Tibial artery (tissue), 4 donors: ENCODE measurements at regions not wholly inside any gene's neighbourhood (a gene's known extent, or its start where the extent isn't known, plus 50 kb on each side); places are given as distances from the start of the nearest gene placed in this dataset.
"Not testable (repeated sequence)": the region's sequence is repeated elsewhere in the genome, so short reads cannot be mapped to it uniquely, and the experiment has no call there.

Experiments
- DNase-seq, 2 donors: peaks; one replicate each; pipeline ENCODE4 v3.0.0-alpha.2; 2019
- H3K27ac ChIP-seq, 2 donors: fragments of 200-600 bp; sonication (generic) in 1 of 2; 1 replicate in 1 of 2; 2 replicates in 1 of 2; pipeline ENCODE4 v1.5.1; 2018 to 2019; ENCODE audit warnings: mild to moderate bottlenecking in 1 of 2
- H3K27me3 ChIP-seq, 2 donors: fragments of 200-600 bp; sonication (generic) in 1 of 2; one replicate each; pipeline versions ENCODE4 v1.5.1 to v1.6.0; 2016 to 2019
- H3K36me3 ChIP-seq, 3 donors: fragments of 200-600 bp; sonication (generic) in 2 of 3; one replicate each; pipeline ENCODE4 v1.5.1; 2016 to 2019; ENCODE audit warnings: mild to moderate bottlenecking in 2 of 3
- H3K4me1 ChIP-seq, 4 donors: fragments of 200-600 bp; sonication (generic) in 2 of 4; 1 replicate in 3 of 4; 2 replicates in 1 of 4; pipeline ENCODE4 v1.5.1; 2016 to 2019
- H3K4me3 ChIP-seq, 2 donors: fragments of 200-600 bp; sonication (generic) in 1 of 2; 1 replicate in 1 of 2; 2 replicates in 1 of 2; pipeline ENCODE4 v1.5.1; 2018 to 2019; ENCODE audit warnings: mild to moderate bottlenecking in 2 of 2
- H3K9me3 ChIP-seq, 3 donors: fragments of 200-600 bp; sonication (generic) in 1 of 3; one replicate each; pipeline ENCODE4 v1.5.1; 2016 to 2019
- intact Hi-C: fragments of 100-400 bp; cut with DNase I; formaldehyde crosslinking; loops from one replicate; pipeline ENCODE4 v1.15.0; 2023; ENCODE audit warnings: low total_unique reads
- TF ChIP-seq, protein P1 (sequence below), 2 experiments: fragments of 200-600 bp in 1 of 2; fragments of 450-650 bp in 1 of 2; IDR thresholded peaks; one replicate each; pipeline ENCODE4 v1.5.1; 2017 to 2019; ENCODE audit warnings: antibody characterized with exemption in 2 of 2, mild to moderate bottlenecking in 1 of 2, moderate library complexity in 1 of 2

DNA sequence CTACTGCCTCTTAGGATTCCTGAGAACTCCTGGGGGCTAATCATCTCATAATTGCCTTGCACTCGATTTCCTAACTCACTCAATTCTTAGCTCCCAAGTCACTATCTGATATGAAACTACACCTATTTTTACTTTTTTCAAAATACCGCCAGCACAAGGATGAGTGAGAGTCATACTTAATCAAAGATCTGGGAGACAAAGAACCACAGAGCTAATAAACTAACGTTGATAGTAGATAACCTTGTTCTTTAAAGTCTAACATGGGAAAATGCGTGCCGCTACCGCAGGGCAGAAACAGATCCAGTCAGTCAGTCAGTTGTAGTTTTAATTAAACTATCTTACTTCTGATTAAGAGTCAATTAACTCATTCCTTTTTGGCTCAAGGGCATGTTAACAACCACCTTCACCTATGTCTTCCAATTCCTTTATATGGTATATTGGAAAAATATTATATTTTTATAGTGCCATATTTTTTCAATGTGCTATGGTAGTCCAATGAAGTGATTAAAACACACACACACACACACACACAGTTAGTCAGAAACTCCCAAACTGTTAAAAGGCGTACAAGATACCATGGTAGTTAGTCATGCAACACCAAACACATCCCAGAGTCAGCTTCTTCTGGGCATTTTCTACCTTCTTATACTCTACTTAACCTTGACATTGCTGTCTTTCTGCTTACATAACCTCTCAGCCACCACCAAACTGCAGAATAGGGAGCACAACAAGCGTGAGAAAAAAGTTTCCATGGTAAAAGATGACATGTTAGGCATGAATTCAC is 114.0 kb downstream of the KLHL28 start:
- no peak overlapping the region for H3K27ac ChIP-seq
- H3K4me1 ChIP-seq, result no peaks in the 10 kb centered on the region
- no peaks in the 10 kb centered on the region for H3K27me3 ChIP-seq
- H3K4me3 ChIP-seq, result no peak overlapping the region
- intact Hi-C loops, result no loop called here
- TF ChIP-seq, protein P1, sequence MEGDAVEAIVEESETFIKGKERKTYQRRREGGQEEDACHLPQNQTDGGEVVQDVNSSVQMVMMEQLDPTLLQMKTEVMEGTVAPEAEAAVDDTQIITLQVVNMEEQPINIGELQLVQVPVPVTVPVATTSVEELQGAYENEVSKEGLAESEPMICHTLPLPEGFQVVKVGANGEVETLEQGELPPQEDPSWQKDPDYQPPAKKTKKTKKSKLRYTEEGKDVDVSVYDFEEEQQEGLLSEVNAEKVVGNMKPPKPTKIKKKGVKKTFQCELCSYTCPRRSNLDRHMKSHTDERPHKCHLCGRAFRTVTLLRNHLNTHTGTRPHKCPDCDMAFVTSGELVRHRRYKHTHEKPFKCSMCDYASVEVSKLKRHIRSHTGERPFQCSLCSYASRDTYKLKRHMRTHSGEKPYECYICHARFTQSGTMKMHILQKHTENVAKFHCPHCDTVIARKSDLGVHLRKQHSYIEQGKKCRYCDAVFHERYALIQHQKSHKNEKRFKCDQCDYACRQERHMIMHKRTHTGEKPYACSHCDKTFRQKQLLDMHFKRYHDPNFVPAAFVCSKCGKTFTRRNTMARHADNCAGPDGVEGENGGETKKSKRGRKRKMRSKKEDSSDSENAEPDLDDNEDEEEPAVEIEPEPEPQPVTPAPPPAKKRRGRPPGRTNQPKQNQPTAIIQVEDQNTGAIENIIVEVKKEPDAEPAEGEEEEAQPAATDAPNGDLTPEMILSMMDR (IDR thresholded peaks at IDR 0.05), result no peak
- no peak for DNase-seq
- H3K9me3 ChIP-seq, result no peaks in the 10 kb centered on the region
- no peaks in the 10 kb centered on the region for H3K36me3 ChIP-seq

DNA sequence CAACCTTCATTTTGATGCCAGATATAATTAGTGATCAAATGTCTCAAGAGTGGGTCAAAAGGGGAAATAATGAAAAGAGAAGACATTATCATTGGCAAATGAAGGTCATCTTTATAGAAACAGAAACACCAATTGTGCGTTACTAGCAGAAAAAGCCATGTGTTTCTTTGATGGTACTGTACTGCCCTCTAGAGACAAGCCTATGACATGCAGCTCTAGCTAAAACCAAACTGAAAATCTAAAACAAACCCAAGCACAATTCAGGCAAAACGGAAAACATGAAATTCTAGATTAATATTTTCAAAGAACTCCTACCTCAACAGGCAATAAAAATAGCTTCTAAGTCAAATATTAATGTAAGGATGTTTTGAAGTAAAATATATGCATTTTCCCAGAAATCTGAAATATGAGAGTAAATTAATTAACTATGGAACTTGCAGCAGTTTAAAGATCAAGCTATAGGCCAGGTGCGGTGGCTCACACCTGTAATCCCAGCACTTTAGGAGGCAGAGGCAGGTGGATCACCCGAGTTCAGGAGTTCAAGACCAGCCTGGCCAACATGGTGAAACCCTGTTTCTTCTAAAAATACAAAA is 115.4 kb downstream of the KLHL28 start:
- Histone ChIP-seq H3K9me3 (no peaks in the 10 kb centered on the region), H3K4me3 (no peak overlapping the region), H3K27ac (no peak overlapping the region), H3K27me3 (no peaks in the 10 kb centered on the region), H3K4me1 (no peaks in the 10 kb centered on the region), H3K36me3 (no peaks in the 10 kb centered on the region)
- no peak for DNase-seq
- intact Hi-C loops, result no loop called here
- TF ChIP-seq, protein P1 (IDR thresholded peaks at IDR 0.05), result peak; percentile 59 to 69

DNA sequence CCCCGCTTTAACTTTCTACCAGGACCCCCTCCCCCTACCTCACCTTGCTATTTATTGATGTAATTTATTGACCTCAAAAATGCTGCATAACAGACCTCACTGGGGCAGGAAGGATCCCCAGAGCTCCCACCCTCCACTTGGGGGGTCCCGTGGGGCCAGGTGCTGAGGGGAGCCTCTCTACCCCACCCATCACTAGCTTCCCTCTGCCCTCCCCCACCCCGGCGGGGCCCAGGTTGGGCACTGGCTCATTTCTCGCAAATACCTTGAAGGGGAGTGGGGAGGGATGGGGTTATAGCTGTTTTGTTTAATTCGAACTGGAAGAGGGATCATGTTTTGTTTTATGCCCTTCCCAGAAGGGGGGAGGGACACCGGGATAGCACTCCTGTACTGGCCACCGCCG is 125.8 kb downstream of the KLHL28 start:
- DNase-seq, intact Hi-C loops, H3K4me3 ChIP-seq, H3K27me3 ChIP-seq, H3K4me1 ChIP-seq, H3K36me3 ChIP-seq, H3K27ac ChIP-seq, H3K9me3 ChIP-seq: not testable (repeated sequence)

DNA sequence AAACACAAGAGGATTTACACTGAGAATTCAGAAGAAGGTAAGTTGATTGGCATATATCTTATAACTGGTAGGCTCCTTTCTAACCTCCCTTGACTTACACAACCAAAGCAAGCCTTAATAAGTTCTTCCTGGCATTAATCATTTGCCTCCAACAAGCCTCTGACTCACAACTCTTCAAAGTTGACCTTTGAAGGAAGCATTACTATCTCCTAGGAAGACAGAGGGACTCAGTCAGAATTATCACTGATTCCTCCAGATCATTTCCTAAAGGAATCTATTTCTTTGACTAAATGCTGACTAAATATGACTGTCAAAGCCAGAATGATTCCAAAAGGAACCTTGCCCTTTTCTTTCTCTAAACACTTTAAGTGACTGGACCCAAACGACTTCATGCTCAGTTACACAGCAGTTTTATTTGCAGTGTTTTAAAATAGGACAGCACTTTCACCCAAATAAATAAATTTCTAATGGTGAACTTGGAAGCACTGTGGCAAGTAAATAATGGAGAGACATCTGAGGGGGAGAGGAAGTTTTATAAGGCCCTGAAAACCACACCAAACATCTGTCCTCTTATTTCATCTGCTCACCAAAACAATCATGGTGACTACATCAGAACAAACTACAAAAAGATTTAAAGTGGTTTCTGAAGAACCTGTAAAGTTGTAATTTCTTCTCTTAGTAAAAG is 128.2 kb downstream of the KLHL28 start:
- H3K4me1 ChIP-seq, result no peaks in the 10 kb centered on the region
- H3K4me3 ChIP-seq, result no peak overlapping the region
- intact Hi-C loops, result no loop called here
- no peaks in the 10 kb centered on the region for H3K9me3 ChIP-seq
- no peaks in the 10 kb centered on the region for H3K36me3 ChIP-seq
- TF ChIP-seq, protein P1 (IDR thresholded peaks at IDR 0.05), result no peak
- no peak overlapping the region for H3K27ac ChIP-seq
- H3K27me3 ChIP-seq, result peaks cover 0 to 6% of the 10 kb centered on the region in 2 donors
- DNase-seq, result no peak

DNA sequence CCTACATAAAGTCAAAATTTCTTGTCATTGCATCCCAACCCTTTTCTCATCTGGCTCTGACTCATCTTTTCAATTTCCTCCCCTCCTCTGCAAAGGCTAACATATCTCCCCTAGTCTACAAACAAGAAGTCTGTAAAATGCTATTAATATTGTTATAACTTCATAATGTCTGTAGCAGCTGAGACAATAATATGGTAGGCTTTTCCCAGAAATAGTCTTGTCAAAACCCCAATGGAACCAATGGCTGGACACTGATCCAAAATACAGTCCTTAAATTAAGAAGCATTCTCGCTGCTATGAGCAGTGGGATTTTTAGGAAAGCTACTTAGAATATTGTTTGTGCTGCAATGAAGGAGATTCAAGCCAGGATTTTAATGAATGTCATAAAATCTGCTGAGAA is 131.4 kb downstream of the KLHL28 start:
- H3K36me3 ChIP-seq, result no peaks in the 10 kb centered on the region
- H3K4me1 ChIP-seq, result no peaks in the 10 kb centered on the region
- no peaks in the 10 kb centered on the region for H3K27me3 ChIP-seq
- no peaks in the 10 kb centered on the region for H3K9me3 ChIP-seq
- intact Hi-C loops, result no loop called here
- H3K27ac ChIP-seq, result no peak overlapping the region
- H3K4me3 ChIP-seq, result no peak overlapping the region
- TF ChIP-seq, protein P1 (IDR thresholded peaks at IDR 0.05), result no peak
- no peak for DNase-seq

DNA sequence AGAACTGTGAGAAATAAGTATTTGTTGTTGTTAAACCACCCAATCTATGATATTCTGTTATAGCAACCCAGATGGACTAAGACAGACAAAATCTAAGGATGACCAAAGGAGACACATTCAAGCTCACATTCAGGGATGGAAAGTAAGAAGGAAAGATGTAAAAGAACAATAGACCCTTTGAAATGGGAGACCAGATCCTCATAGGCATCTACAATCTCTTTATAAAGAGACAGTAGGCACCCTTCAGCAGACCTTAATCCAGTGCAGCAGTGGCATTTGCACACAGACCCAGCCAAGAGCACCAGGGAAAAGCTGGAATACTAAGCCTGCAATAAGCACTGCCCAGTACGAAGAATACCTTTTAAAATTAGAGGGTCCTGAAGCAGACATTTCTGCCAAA is 132.7 kb downstream of the KLHL28 start:
- H3K4me3 ChIP-seq, result no peak overlapping the region
- no peaks in the 10 kb centered on the region for H3K36me3 ChIP-seq
- intact Hi-C loops, result no loop called here
- H3K27ac ChIP-seq, result no peak overlapping the region
- H3K27me3 ChIP-seq, result no peaks in the 10 kb centered on the region
- H3K9me3 ChIP-seq, result no peaks in the 10 kb centered on the region
- TF ChIP-seq, protein P1 (IDR thresholded peaks at IDR 0.05), result no peak
- DNase-seq, result no peak
- no peaks in the 10 kb centered on the region for H3K4me1 ChIP-seq
